ENCODE measurements at regions not wholly inside any gene's neighbourhood (a gene's known extent, or its start where the extent isn't known, plus 50 kb on each side); places are given as distances from the start of the nearest gene placed in this dataset.

GRCh38 chr13:103731959-103732358 is 665.7 kb upstream of the SLC10A2 start:
- TF ChIP-seq CTCF (conservative IDR thresholded peaks at IDR 0.05; ENCODE audit: low read depth, low read length), result no peak
- H3K9ac ChIP-seq, result no peak overlapping the region
- H3K4me1 ChIP-seq (ENCODE audit: low read depth, poor library complexity, severe bottlenecking), result no peaks in the 10 kb centered on the region
- H3K36me3 ChIP-seq (ENCODE audit: insufficient read depth), result no peaks in the 10 kb centered on the region
- H3K27ac ChIP-seq, result no peak overlapping the region
- no peaks in the 10 kb centered on the region for H3K27me3 ChIP-seq (ENCODE audit: insufficient read depth, low read depth)
- H3K79me2 ChIP-seq (ENCODE audit: insufficient read depth, low read depth), result no peaks in the 10 kb centered on the region
- no peaks in the 10 kb centered on the region for H4K20me1 ChIP-seq (ENCODE audit: insufficient read depth)
- H3K4me3 ChIP-seq (IDR thresholded peaks at IDR 0.05; ENCODE audit: insufficient read depth, low read depth, low read length), result no peak overlapping the region
- H3K4me2 ChIP-seq, result no peak overlapping the region
- no peak overlapping the region for H2AFZ ChIP-seq (ENCODE audit: low read depth)

- H3K4me3 ChIP-seq (IDR thresholded peaks at IDR 0.05; ENCODE audit: insufficient read depth, low read depth, low read length), result no peak overlapping the region
- no peak overlapping the region for H3K27ac ChIP-seq
- no peaks in the 10 kb centered on the region for H4K20me1 ChIP-seq (ENCODE audit: insufficient read depth)
- H3K27me3 ChIP-seq (ENCODE audit: insufficient read depth, low read depth), result no peaks in the 10 kb centered on the region
- H3K4me1 ChIP-seq (ENCODE audit: low read depth, poor library complexity, severe bottlenecking), result no peaks in the 10 kb centered on the region
- no peaks in the 10 kb centered on the region for H3K79me2 ChIP-seq (ENCODE audit: insufficient read depth, low read depth)
- no peak overlapping the region for H2AFZ ChIP-seq (ENCODE audit: low read depth)
- TF ChIP-seq CTCF (conservative IDR thresholded peaks at IDR 0.05; ENCODE audit: low read depth, low read length), result no peak
- H3K4me2 ChIP-seq, result no peak overlapping the region
- H3K36me3 ChIP-seq (ENCODE audit: insufficient read depth), result no peaks in the 10 kb centered on the region
- H3K9ac ChIP-seq, result no peak overlapping the region
Measured at GRCh38 chr13:103730407-103730806, 664.2 kb upstream of the SLC10A2 start.

GRCh38 chr13:103726808-103727207 is 660.6 kb upstream of the SLC10A2 start:
- Histone ChIP-seq H2AFZ (ENCODE audit: low read depth) (no peak overlapping the region), H3K27me3 (ENCODE audit: insufficient read depth, low read depth) (no peaks in the 10 kb centered on the region), H4K20me1 (ENCODE audit: insufficient read depth) (no peaks in the 10 kb centered on the region), H3K4me3 (IDR thresholded peaks at IDR 0.05; ENCODE audit: insufficient read depth, low read depth, low read length) (no peak overlapping the region), H3K4me2 (no peak overlapping the region), H3K27ac (no peak overlapping the region), H3K36me3 (ENCODE audit: insufficient read depth) (no peaks in the 10 kb centered on the region), H3K79me2 (ENCODE audit: insufficient read depth, low read depth) (no peaks in the 10 kb centered on the region), H3K4me1 (ENCODE audit: low read depth, poor library complexity, severe bottlenecking) (no peaks in the 10 kb centered on the region), H3K9ac (no peak overlapping the region)
- TF ChIP-seq CTCF (conservative IDR thresholded peaks at IDR 0.05; ENCODE audit: low read depth, low read length), result no peak

- Histone ChIP-seq H3K27me3 (ENCODE audit: insufficient read depth, low read depth) (no peaks in the 10 kb centered on the region), H2AFZ (ENCODE audit: low read depth) (no peak overlapping the region), H3K4me3 (IDR thresholded peaks at IDR 0.05; ENCODE audit: insufficient read depth, low read depth, low read length) (no peak overlapping the region), H3K4me2 (no peak overlapping the region), H4K20me1 (ENCODE audit: insufficient read depth) (no peaks in the 10 kb centered on the region), H3K4me1 (ENCODE audit: low read depth, poor library complexity, severe bottlenecking) (no peaks in the 10 kb centered on the region), H3K36me3 (ENCODE audit: insufficient read depth) (no peaks in the 10 kb centered on the region), H3K79me2 (ENCODE audit: insufficient read depth, low read depth) (no peaks in the 10 kb centered on the region), H3K27ac (no peak overlapping the region), H3K9ac (no peak overlapping the region)
- TF ChIP-seq CTCF (conservative IDR thresholded peaks at IDR 0.05; ENCODE audit: low read depth, low read length), result no peak
Measured at GRCh38 chr13:103716718-103717117, 650.5 kb upstream of the SLC10A2 start.

GRCh38 chr13:103715335-103715734 is 649.1 kb upstream of the SLC10A2 start:
- no peak overlapping the region for H3K4me2 ChIP-seq
- H3K4me3 ChIP-seq (IDR thresholded peaks at IDR 0.05; ENCODE audit: insufficient read depth, low read depth, low read length), result no peak overlapping the region
- H2AFZ ChIP-seq (ENCODE audit: low read depth), result no peak overlapping the region
- no peaks in the 10 kb centered on the region for H4K20me1 ChIP-seq (ENCODE audit: insufficient read depth)
- TF ChIP-seq CTCF (conservative IDR thresholded peaks at IDR 0.05; ENCODE audit: low read depth, low read length), result no peak
- H3K36me3 ChIP-seq (ENCODE audit: insufficient read depth), result no peaks in the 10 kb centered on the region
- H3K9ac ChIP-seq, result no peak overlapping the region
- no peak overlapping the region for H3K27ac ChIP-seq
- H3K4me1 ChIP-seq (ENCODE audit: low read depth, poor library complexity, severe bottlenecking), result no peaks in the 10 kb centered on the region
- H3K27me3 ChIP-seq (ENCODE audit: insufficient read depth, low read depth), result no peaks in the 10 kb centered on the region
- no peaks in the 10 kb centered on the region for H3K79me2 ChIP-seq (ENCODE audit: insufficient read depth, low read depth)

All from KMS-11 (cell line).